ENCODE measurements at regions not wholly inside any gene's neighbourhood (a gene's known extent, or its start where the extent isn't known, plus 50 kb on each side); places are given as distances from the start of the nearest gene placed in this dataset.

GRCh38 chr16:86436466-86437185, 73.7 kb upstream of the FOXF1 start:
- H3K36me3 Mint-ChIP-seq = no peaks in the 10 kb centered on the region

GRCh38 chr16:86437348-86437747, 73.0 kb upstream of the FOXF1 start:
- Mint-ChIP-seq H3K4me1 (no peaks in the 10 kb centered on the region), H3K27ac (no peak overlapping the region), H3K27me3 (ENCODE audit: insufficient read depth, low read depth) (peaks cover 4% of the 10 kb centered on the region), H3K9me3 (no peaks in the 10 kb centered on the region), H3K4me3 (no peak overlapping the region), H3K36me3 (no peaks in the 10 kb centered on the region)
- peaks cover 7% of the 10 kb centered on the region for H3K4me1 ChIP-seq
- H3K9ac ChIP-seq = no peak overlapping the region
- H3K4me3 ChIP-seq = no peak overlapping the region
- no peaks in the 10 kb centered on the region for H3K79me2 ChIP-seq (ENCODE audit: low read depth)
- H3K9me3 ChIP-seq (ENCODE audit: low read depth) = no peaks in the 10 kb centered on the region
- peaks cover 4% of the 10 kb centered on the region for H3F3A ChIP-seq (ENCODE audit: low read depth)
- peaks cover 11% of the 10 kb centered on the region for H3K27me3 ChIP-seq
- H3K27ac ChIP-seq = no peak overlapping the region
- no peaks in the 10 kb centered on the region for H4K20me1 ChIP-seq (ENCODE audit: low read depth)
- TF ChIP-seq EZH2phosphoT487 (IDR thresholded peaks at IDR 0.05) = no peak
- no peak for TF ChIP-seq CTCF (IDR thresholded peaks at IDR 0.05)
- no peak for TF ChIP-seq EZH2 (IDR thresholded peaks at IDR 0.05)
- no peak for DNase-seq (ENCODE audit: low spot score)
- H3K36me3 ChIP-seq = no peaks in the 10 kb centered on the region
- H2AFZ ChIP-seq (replicated peaks) = no peak overlapping the region
- no peak overlapping the region for H3K4me2 ChIP-seq

More at GRCh38 chr16:86436466-86437185, 73.7 kb upstream of the FOXF1 start:
- H3K9ac ChIP-seq = no peak overlapping the region
- Mint-ChIP-seq H3K4me1 (no peaks in the 10 kb centered on the region), H3K4me3 (no peak overlapping the region), H3K27me3 (ENCODE audit: insufficient read depth, low read depth) (peaks cover 4% of the 10 kb centered on the region), H3K27ac (no peak overlapping the region), H3K9me3 (no peaks in the 10 kb centered on the region)
- H3K36me3 ChIP-seq = no peaks in the 10 kb centered on the region
- H3F3A ChIP-seq (ENCODE audit: low read depth) = peaks cover 4% of the 10 kb centered on the region
- no peak overlapping the region for H2AFZ ChIP-seq (replicated peaks)
- no peak for DNase-seq (ENCODE audit: low spot score)
- no peaks in the 10 kb centered on the region for H4K20me1 ChIP-seq (ENCODE audit: low read depth)
- peaks cover 11% of the 10 kb centered on the region for H3K27me3 ChIP-seq
- H3K4me2 ChIP-seq = no peak overlapping the region
- H3K4me3 ChIP-seq = no peak overlapping the region
- no peaks in the 10 kb centered on the region for H3K79me2 ChIP-seq (ENCODE audit: low read depth)
- H3K4me1 ChIP-seq = peaks cover 14% of the 10 kb centered on the region
- H3K27ac ChIP-seq = no peak overlapping the region
- H3K9me3 ChIP-seq (ENCODE audit: low read depth) = no peaks in the 10 kb centered on the region
- TF ChIP-seq EZH2 (IDR thresholded peaks at IDR 0.05) (no peak), CTCF (IDR thresholded peaks at IDR 0.05) (no peak), EZH2phosphoT487 (IDR thresholded peaks at IDR 0.05) (no peak)

- TF ChIP-seq CTCF (IDR thresholded peaks at IDR 0.05) (no peak), EZH2 (IDR thresholded peaks at IDR 0.05) (no peak), EZH2phosphoT487 (IDR thresholded peaks at IDR 0.05) (no peak)
- Mint-ChIP-seq H3K27ac (no peak overlapping the region), H3K4me1 (no peaks in the 10 kb centered on the region), H3K36me3 (no peaks in the 10 kb centered on the region), H3K4me3 (no peak overlapping the region), H3K9me3 (no peaks in the 10 kb centered on the region), H3K27me3 (ENCODE audit: insufficient read depth, low read depth) (no peaks in the 10 kb centered on the region)
- no peaks in the 10 kb centered on the region for H3K79me2 ChIP-seq (ENCODE audit: low read depth)
- H3K9ac ChIP-seq = no peak overlapping the region
- H3K4me2 ChIP-seq = no peak overlapping the region
- no peaks in the 10 kb centered on the region for H3F3A ChIP-seq (ENCODE audit: low read depth)
- H3K27ac ChIP-seq = no peak overlapping the region
- DNase-seq (ENCODE audit: low spot score) = no peak
- no peaks in the 10 kb centered on the region for H3K4me1 ChIP-seq
- H4K20me1 ChIP-seq (ENCODE audit: low read depth) = no peaks in the 10 kb centered on the region
- no peaks in the 10 kb centered on the region for H3K9me3 ChIP-seq (ENCODE audit: low read depth)
- no peak overlapping the region for H2AFZ ChIP-seq (replicated peaks)
- no peaks in the 10 kb centered on the region for H3K36me3 ChIP-seq
- H3K4me3 ChIP-seq = no peak overlapping the region
- peaks cover 1% of the 10 kb centered on the region for H3K27me3 ChIP-seq
Observed at GRCh38 chr16:86442703-86443102, 67.6 kb upstream of the FOXF1 start.

Measured in neural progenitor cell (in vitro differentiated cells).